Activated CD4-positive, alpha-beta T cell treated with anti-CD3 and anti-CD28 coated beads, Interleukin-2, amount 50 U/mL, for 24 hours (primary cell): ENCODE measurements at regions not wholly inside any gene's neighbourhood (a gene's known extent, or its start where the extent isn't known, plus 50 kb on each side); places are given as distances from the start of the nearest gene placed in this dataset.

ENCODE experiments used
- DNase-seq, 2 donors: peaks; one replicate each; pipeline ENCODE4 v3.0.0-alpha.2; 2020; ENCODE audit warnings: low read depth in 1 of 2, low spot score in 1 of 2

GRCh38 chr14:101065246-101065645 is 161.7 kb upstream of the RTL1 start:
- no peak for DNase-seq

- DNase-seq: no peak
Observed at GRCh38 chr14:101065696-101066694, 162.5 kb upstream of the RTL1 start.

- no peak for DNase-seq
Observed at GRCh38 chr14:101066826-101067510, 163.4 kb upstream of the RTL1 start.

- no peak for DNase-seq
Observed at GRCh38 chr14:101068313-101069227, 165.0 kb upstream of the RTL1 start.

- no peak for DNase-seq
Observed at GRCh38 chr14:101069228-101069549, 165.7 kb upstream of the RTL1 start.

- no peak for DNase-seq
Observed at GRCh38 chr14:101069666-101070362, 166.3 kb upstream of the RTL1 start.

- DNase-seq: no peak
Observed at GRCh38 chr14:101070540-101071492, 167.3 kb upstream of the RTL1 start.

GRCh38 chr14:101071493-101071906 is 168.0 kb upstream of the RTL1 start:
- no peak for DNase-seq

GRCh38 chr14:101072070-101072469 is 168.5 kb upstream of the RTL1 start:
- DNase-seq: no peak

GRCh38 chr14:101072531-101072930 is 169.0 kb upstream of the RTL1 start:
- DNase-seq: no peak

GRCh38 chr14:101072945-101073597 is 169.5 kb upstream of the RTL1 start:
- DNase-seq: no peak

GRCh38 chr14:101073598-101073965 is 170.1 kb upstream of the RTL1 start:
- no peak for DNase-seq

GRCh38 chr14:101074196-101075024 is 170.9 kb upstream of the RTL1 start:
- DNase-seq: no peak

- DNase-seq: no peak
Observed at GRCh38 chr14:101075025-101075800, 171.7 kb upstream of the RTL1 start.

GRCh38 chr14:101075801-101076413 is 172.4 kb upstream of the RTL1 start:
- no peak for DNase-seq

GRCh38 chr14:101076451-101077198 is 173.1 kb upstream of the RTL1 start:
- DNase-seq: no peak
